ENCODE measurements at regions not wholly inside any gene's neighbourhood (a gene's known extent, or its start where the extent isn't known, plus 50 kb on each side); places are given as distances from the start of the nearest gene placed in this dataset.

DNA sequence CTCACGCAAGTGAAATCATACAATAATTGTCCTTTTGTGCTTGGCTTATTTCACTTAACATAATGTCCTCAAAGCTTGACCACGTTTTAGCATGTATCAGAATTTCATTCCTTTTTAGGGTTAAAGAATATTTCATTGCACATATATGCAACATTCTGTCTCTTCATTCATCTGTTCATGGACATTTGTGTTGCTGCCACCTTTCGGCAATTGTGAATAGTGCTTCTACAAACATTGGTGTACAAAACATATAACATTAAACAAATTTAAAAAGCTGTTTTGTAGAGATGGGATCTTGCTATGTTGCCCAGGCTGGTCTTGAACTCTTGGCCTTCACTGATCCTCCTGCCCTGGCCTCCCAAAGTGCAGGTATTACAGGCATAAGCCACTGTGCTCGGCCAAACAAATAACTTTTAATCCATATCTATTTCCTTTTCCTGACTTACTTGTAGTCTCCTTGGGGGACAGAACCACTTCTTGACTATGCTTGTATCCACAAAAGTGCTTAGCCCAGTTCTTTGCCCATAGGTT, 209.3 kb downstream of the SLC4A3 start:
- no peaks in the 10 kb centered on the region for H3K4me1 ChIP-seq (ENCODE audit: insufficient read depth, low read length)
- H3K9me3 ChIP-seq (ENCODE audit: insufficient read depth, low read depth, low read length): no peaks in the 10 kb centered on the region
- Mint-ChIP-seq H3K27me3 (ENCODE audit: low read depth, unreplicated experiment) (peaks cover 3% of the 10 kb centered on the region), H3K27ac (ENCODE audit: unreplicated experiment) (no peak overlapping the region), H3K36me3 (ENCODE audit: low read depth, unreplicated experiment) (no peaks in the 10 kb centered on the region), H3K9me3 (ENCODE audit: unreplicated experiment) (no peaks in the 10 kb centered on the region), H3K4me3 (ENCODE audit: unreplicated experiment) (no peak overlapping the region), H3K4me1 (ENCODE audit: low read depth, unreplicated experiment) (no peaks in the 10 kb centered on the region)
- no peak overlapping the region for H3K4me2 ChIP-seq (ENCODE audit: low read length)
- peak; percentile 5 for FAIRE-seq
- no peaks in the 10 kb centered on the region for H4K20me1 ChIP-seq (ENCODE audit: insufficient read depth, low read length)
- H3K9ac ChIP-seq (ENCODE audit: low read length): no peak overlapping the region
- no peaks in the 10 kb centered on the region for H3K79me2 ChIP-seq (ENCODE audit: insufficient read depth, low read length)
- DNase-seq (ENCODE audit: low read depth): no peak
- H3K27ac ChIP-seq (ENCODE audit: low read depth, low read length): no peak overlapping the region
- H2AFZ ChIP-seq (ENCODE audit: low read depth, low read length): no peak overlapping the region
- H3K36me3 ChIP-seq (ENCODE audit: insufficient read depth, low read length): no peaks in the 10 kb centered on the region
- no peak overlapping the region for H3K4me3 ChIP-seq (ENCODE audit: insufficient read depth, low read depth, low read length)
- no peaks in the 10 kb centered on the region for H3K27me3 ChIP-seq (ENCODE audit: insufficient read depth, low read length)
- no peak for TF ChIP-seq EZH2 (IDR thresholded peaks at IDR 0.05; ENCODE audit: insufficient read depth, low read length)
- TF ChIP-seq, protein P1, sequence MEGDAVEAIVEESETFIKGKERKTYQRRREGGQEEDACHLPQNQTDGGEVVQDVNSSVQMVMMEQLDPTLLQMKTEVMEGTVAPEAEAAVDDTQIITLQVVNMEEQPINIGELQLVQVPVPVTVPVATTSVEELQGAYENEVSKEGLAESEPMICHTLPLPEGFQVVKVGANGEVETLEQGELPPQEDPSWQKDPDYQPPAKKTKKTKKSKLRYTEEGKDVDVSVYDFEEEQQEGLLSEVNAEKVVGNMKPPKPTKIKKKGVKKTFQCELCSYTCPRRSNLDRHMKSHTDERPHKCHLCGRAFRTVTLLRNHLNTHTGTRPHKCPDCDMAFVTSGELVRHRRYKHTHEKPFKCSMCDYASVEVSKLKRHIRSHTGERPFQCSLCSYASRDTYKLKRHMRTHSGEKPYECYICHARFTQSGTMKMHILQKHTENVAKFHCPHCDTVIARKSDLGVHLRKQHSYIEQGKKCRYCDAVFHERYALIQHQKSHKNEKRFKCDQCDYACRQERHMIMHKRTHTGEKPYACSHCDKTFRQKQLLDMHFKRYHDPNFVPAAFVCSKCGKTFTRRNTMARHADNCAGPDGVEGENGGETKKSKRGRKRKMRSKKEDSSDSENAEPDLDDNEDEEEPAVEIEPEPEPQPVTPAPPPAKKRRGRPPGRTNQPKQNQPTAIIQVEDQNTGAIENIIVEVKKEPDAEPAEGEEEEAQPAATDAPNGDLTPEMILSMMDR (IDR thresholded peaks at IDR 0.05; ENCODE audit: insufficient read depth, low read depth, low read length): peak; percentile 14

DNA sequence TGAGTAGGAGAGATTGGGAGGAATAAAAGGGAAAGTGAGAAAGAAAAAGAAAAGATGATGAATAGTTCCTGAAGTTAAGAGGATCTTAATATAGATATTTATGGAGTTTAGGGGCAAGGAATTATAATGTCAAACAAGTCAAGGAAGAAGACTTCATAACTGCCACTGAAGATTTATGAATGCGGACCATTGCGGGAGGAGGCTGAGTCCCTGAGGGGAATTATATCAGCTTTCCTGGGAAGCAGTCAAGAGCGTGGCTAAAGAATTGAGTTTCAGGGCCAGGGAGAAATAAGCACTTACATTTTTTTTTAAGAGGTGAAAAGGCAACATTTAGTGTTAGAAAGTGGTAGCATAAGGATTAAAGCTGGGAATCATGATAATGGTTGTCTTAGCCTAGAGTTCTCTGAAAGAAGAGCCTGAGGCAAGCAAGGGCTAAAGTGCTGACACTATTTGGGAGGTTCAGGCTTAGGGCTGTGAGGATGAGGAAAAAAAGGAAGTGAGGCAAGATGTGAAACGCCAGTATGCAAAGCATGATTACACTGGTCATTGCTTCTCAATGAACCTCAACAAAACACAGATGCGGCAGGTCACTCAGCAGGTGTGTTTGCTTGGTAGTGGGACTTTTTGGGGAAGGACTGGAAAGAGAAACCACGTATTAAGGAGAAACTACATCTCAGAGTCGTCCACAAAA, 217.1 kb downstream of the SLC4A3 start:
- H3K9ac ChIP-seq (ENCODE audit: low read length): no peak overlapping the region
- no peak for FAIRE-seq

More for the DNA sequence above, 217.1 kb downstream of the SLC4A3 start:
- no peak for DNase-seq (ENCODE audit: low read depth)
- no peak overlapping the region for H3K4me2 ChIP-seq (ENCODE audit: low read length)
- no peaks in the 10 kb centered on the region for H3K9me3 Mint-ChIP-seq (ENCODE audit: unreplicated experiment)
- no peak overlapping the region for H3K27ac Mint-ChIP-seq (ENCODE audit: unreplicated experiment)
- no peaks in the 10 kb centered on the region for H3K79me2 ChIP-seq (ENCODE audit: insufficient read depth, low read length)
- no peaks in the 10 kb centered on the region for H3K36me3 Mint-ChIP-seq (ENCODE audit: low read depth, unreplicated experiment)
- H3K4me3 ChIP-seq (ENCODE audit: insufficient read depth, low read depth, low read length): no peak overlapping the region
- no peak overlapping the region for H3K4me3 Mint-ChIP-seq (ENCODE audit: unreplicated experiment)
- no peak overlapping the region for H3K27ac ChIP-seq (ENCODE audit: low read depth, low read length)
- TF ChIP-seq EZH2 (IDR thresholded peaks at IDR 0.05; ENCODE audit: insufficient read depth, low read length): no peak
- TF ChIP-seq, protein P1 (IDR thresholded peaks at IDR 0.05; ENCODE audit: insufficient read depth, low read depth, low read length): no peak
- no peaks in the 10 kb centered on the region for H3K27me3 ChIP-seq (ENCODE audit: insufficient read depth, low read length)
- H3K4me1 Mint-ChIP-seq (ENCODE audit: low read depth, unreplicated experiment): no peaks in the 10 kb centered on the region
- H3K4me1 ChIP-seq (ENCODE audit: insufficient read depth, low read length): no peaks in the 10 kb centered on the region
- no peaks in the 10 kb centered on the region for H3K9me3 ChIP-seq (ENCODE audit: insufficient read depth, low read depth, low read length)
- H4K20me1 ChIP-seq (ENCODE audit: insufficient read depth, low read length): no peaks in the 10 kb centered on the region
- no peak overlapping the region for H2AFZ ChIP-seq (ENCODE audit: low read depth, low read length)
- H3K27me3 Mint-ChIP-seq (ENCODE audit: low read depth, unreplicated experiment): peaks cover 15% of the 10 kb centered on the region
- H3K36me3 ChIP-seq (ENCODE audit: insufficient read depth, low read length): no peaks in the 10 kb centered on the region
